ENCODE measurements at regions not wholly inside any gene's neighbourhood (a gene's known extent, or its start where the extent isn't known, plus 50 kb on each side); places are given as distances from the start of the nearest gene placed in this dataset.

- WGBS: 75% methylated on average over 1 of the region's 1 CpG
Measured at GRCh38 chr2:7857904-7858303, 824.0 kb upstream of the ID2 start.

GRCh38 chr2:7858624-7859023 lies 823.2 kb upstream of the ID2 start:
- Histone ChIP-seq H3K4me3 (ENCODE audit: low read depth in 1 of 3, low read length in 3 of 3) (no peak overlapping the region), H3K9me3 (ENCODE audit: control insufficient read depth in 4 of 4, low read length in 3 of 4) (no peaks in the 10 kb centered on the region), H3K27ac (ENCODE audit: low read depth in 1 of 2, low read length in 2 of 2) (no peak overlapping the region), H3K36me3 (ENCODE audit: control insufficient read depth in 4 of 4, insufficient read depth in 3 of 4, low read depth in 1 of 4, low read length in 3 of 4) (no peaks in the 10 kb centered on the region), H3K4me1 (ENCODE audit: control insufficient read depth in 4 of 4, insufficient read depth in 4 of 4, low read length in 3 of 4) (no peaks in the 10 kb centered on the region), H3K9ac (ENCODE audit: low read depth in 1 of 2, low read length in 2 of 2) (no peak overlapping the region), H3K27me3 (ENCODE audit: control insufficient read depth in 4 of 4, insufficient read depth in 4 of 4, low read length in 3 of 4) (no peaks in the 10 kb centered on the region)
- DNase-seq (ENCODE audit: low spot score): no peak
- 72% methylated on average over 2 of the region's 2 CpGs for WGBS
- TF ChIP-seq RAD21 (IDR thresholded peaks at IDR 0.05): no peak
- no peak for TF ChIP-seq HNF4A (conservative IDR thresholded peaks at IDR 0.05)
- TF ChIP-seq YY1 (IDR thresholded peaks at IDR 0.05): no peak
- TF ChIP-seq JUND (IDR thresholded peaks at IDR 0.05): no peak
- no peak for TF ChIP-seq EGR1 (IDR thresholded peaks at IDR 0.05; ENCODE audit: low read depth in 2 of 2)
- TF ChIP-seq FOXA1 (IDR thresholded peaks at IDR 0.05): no peak
- TF ChIP-seq, protein P1, sequence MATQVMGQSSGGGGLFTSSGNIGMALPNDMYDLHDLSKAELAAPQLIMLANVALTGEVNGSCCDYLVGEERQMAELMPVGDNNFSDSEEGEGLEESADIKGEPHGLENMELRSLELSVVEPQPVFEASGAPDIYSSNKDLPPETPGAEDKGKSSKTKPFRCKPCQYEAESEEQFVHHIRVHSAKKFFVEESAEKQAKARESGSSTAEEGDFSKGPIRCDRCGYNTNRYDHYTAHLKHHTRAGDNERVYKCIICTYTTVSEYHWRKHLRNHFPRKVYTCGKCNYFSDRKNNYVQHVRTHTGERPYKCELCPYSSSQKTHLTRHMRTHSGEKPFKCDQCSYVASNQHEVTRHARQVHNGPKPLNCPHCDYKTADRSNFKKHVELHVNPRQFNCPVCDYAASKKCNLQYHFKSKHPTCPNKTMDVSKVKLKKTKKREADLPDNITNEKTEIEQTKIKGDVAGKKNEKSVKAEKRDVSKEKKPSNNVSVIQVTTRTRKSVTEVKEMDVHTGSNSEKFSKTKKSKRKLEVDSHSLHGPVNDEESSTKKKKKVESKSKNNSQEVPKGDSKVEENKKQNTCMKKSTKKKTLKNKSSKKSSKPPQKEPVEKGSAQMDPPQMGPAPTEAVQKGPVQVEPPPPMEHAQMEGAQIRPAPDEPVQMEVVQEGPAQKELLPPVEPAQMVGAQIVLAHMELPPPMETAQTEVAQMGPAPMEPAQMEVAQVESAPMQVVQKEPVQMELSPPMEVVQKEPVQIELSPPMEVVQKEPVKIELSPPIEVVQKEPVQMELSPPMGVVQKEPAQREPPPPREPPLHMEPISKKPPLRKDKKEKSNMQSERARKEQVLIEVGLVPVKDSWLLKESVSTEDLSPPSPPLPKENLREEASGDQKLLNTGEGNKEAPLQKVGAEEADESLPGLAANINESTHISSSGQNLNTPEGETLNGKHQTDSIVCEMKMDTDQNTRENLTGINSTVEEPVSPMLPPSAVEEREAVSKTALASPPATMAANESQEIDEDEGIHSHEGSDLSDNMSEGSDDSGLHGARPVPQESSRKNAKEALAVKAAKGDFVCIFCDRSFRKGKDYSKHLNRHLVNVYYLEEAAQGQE (IDR thresholded peaks at IDR 0.05): no peak
- TF ChIP-seq MAX (IDR thresholded peaks at IDR 0.05): no peak
- TF ChIP-seq RXRA (IDR thresholded peaks at IDR 0.05): no peak
- TF ChIP-seq SP1 (IDR thresholded peaks at IDR 0.05): no peak
- TF ChIP-seq, protein P2, sequence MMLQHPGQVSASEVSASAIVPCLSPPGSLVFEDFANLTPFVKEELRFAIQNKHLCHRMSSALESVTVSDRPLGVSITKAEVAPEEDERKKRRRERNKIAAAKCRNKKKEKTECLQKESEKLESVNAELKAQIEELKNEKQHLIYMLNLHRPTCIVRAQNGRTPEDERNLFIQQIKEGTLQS (IDR thresholded peaks at IDR 0.05): no peak
- no peak for TF ChIP-seq FOXA2 (IDR thresholded peaks at IDR 0.05)
- no peak for TF ChIP-seq HNF4G (IDR thresholded peaks at IDR 0.05)
- TF ChIP-seq NR2F2 (IDR thresholded peaks at IDR 0.05): no peak
- no peak for TF ChIP-seq GABPA (IDR thresholded peaks at IDR 0.05 in 1 of 2, conservative IDR thresholded peaks at IDR 0.05 in 1 of 2)

More at GRCh38 chr2:7857904-7858303, 824.0 kb upstream of the ID2 start:
- Histone ChIP-seq H3K9me3 (ENCODE audit: control insufficient read depth in 4 of 4, low read length in 3 of 4) (no peaks in the 10 kb centered on the region), H3K4me1 (ENCODE audit: control insufficient read depth in 4 of 4, insufficient read depth in 4 of 4, low read length in 3 of 4) (no peaks in the 10 kb centered on the region), H3K4me3 (ENCODE audit: low read depth in 1 of 3, low read length in 3 of 3) (no peak overlapping the region), H3K27me3 (ENCODE audit: control insufficient read depth in 4 of 4, insufficient read depth in 4 of 4, low read length in 3 of 4) (no peaks in the 10 kb centered on the region), H3K36me3 (ENCODE audit: control insufficient read depth in 4 of 4, insufficient read depth in 3 of 4, low read depth in 1 of 4, low read length in 3 of 4) (no peaks in the 10 kb centered on the region), H3K27ac (ENCODE audit: low read depth in 1 of 2, low read length in 2 of 2) (no peak overlapping the region), H3K9ac (ENCODE audit: low read depth in 1 of 2, low read length in 2 of 2) (no peak overlapping the region)
- TF ChIP-seq GABPA (IDR thresholded peaks at IDR 0.05 in 1 of 2, conservative IDR thresholded peaks at IDR 0.05 in 1 of 2) (no peak), FOXA1 (IDR thresholded peaks at IDR 0.05) (no peak), TAF1 (conservative IDR thresholded peaks at IDR 0.05) (no peak), YY1 (IDR thresholded peaks at IDR 0.05) (no peak), FOXA2 (IDR thresholded peaks at IDR 0.05) (no peak), NR2F2 (IDR thresholded peaks at IDR 0.05) (no peak), RAD21 (IDR thresholded peaks at IDR 0.05) (no peak), MAX (IDR thresholded peaks at IDR 0.05) (no peak), SP1 (IDR thresholded peaks at IDR 0.05) (no peak)
- TF ChIP-seq, protein P2 (IDR thresholded peaks at IDR 0.05): no peak
- TF ChIP-seq, protein P3, sequence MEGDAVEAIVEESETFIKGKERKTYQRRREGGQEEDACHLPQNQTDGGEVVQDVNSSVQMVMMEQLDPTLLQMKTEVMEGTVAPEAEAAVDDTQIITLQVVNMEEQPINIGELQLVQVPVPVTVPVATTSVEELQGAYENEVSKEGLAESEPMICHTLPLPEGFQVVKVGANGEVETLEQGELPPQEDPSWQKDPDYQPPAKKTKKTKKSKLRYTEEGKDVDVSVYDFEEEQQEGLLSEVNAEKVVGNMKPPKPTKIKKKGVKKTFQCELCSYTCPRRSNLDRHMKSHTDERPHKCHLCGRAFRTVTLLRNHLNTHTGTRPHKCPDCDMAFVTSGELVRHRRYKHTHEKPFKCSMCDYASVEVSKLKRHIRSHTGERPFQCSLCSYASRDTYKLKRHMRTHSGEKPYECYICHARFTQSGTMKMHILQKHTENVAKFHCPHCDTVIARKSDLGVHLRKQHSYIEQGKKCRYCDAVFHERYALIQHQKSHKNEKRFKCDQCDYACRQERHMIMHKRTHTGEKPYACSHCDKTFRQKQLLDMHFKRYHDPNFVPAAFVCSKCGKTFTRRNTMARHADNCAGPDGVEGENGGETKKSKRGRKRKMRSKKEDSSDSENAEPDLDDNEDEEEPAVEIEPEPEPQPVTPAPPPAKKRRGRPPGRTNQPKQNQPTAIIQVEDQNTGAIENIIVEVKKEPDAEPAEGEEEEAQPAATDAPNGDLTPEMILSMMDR (IDR thresholded peaks at IDR 0.05; ENCODE audit: low read depth, low read length, missing input control): no peak
- TF ChIP-seq, protein P1 (IDR thresholded peaks at IDR 0.05): no peak
- DNase-seq (ENCODE audit: low spot score): no peak
